ENCODE measurements at regions not wholly inside any gene's neighbourhood (a gene's known extent, or its start where the extent isn't known, plus 50 kb on each side); places are given as distances from the start of the nearest gene placed in this dataset.

- Histone ChIP-seq H3K9me3 (no peaks in the 10 kb centered on the region), H3K36me3 (no peaks in the 10 kb centered on the region), H3K27ac (no peak overlapping the region), H3K27me3 (no peaks in the 10 kb centered on the region), H3K4me3 (no peak overlapping the region), H3K4me1 (no peaks in the 10 kb centered on the region)
- intact Hi-C loops (cut with DNase I): no loop called here
- DNase-seq (no peak), ATAC-seq (no peak)
- TF ChIP-seq CTCF (IDR thresholded peaks at IDR 0.05): no peak
These were observed 158.8 kb upstream of the PJA1 start for GRCh38 chrX:69323786-69324720.

- TF ChIP-seq CTCF (IDR thresholded peaks at IDR 0.05): no peak
- H3K4me1 ChIP-seq: no peaks in the 10 kb centered on the region
- intact Hi-C loops (cut with DNase I): no loop called here
- DNase-seq (no peak), ATAC-seq (no peak)
- no peaks in the 10 kb centered on the region for H3K9me3 ChIP-seq
- no peaks in the 10 kb centered on the region for H3K27me3 ChIP-seq
- no peak overlapping the region for H3K4me3 ChIP-seq
- H3K36me3 ChIP-seq: no peaks in the 10 kb centered on the region
- H3K27ac ChIP-seq: no peak overlapping the region
These were observed 156.5 kb upstream of the PJA1 start for GRCh38 chrX:69321789-69322188.

DNA sequence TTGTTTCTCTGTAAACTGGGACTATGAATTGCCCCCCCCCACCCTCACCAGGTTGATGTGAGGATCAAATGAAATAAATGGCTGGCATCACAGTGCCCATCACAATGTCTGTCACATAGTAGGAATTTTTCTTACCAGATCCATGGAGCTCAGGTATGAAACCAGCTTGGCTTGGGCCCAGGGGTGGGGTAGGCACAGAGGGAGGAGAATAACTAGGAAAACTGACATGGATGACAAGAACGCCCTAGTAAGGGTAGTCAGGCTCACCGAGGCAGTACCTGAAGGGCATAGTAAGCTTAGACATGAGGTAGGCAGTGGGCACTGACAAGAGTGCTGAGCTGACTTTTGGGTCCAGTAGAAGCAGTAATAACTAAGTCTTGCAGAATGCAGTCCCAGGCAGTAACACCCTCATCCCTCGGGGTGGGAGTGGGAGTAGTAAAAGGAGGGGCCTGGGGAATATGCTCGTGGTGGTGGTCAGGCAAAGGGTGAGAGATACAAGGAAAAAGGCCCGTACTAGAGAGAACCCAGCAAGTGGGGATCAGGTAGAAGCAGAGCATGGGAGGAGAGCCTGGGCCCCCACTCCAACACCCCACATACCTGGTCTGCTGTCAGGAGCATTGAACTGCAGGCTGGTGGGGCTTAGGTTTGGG lies 155.9 kb upstream of the PJA1 start:
- DNase-seq (no peak), ATAC-seq (no peak)
- TF ChIP-seq CTCF (IDR thresholded peaks at IDR 0.05): no peak
- Histone ChIP-seq H3K36me3 (no peaks in the 10 kb centered on the region), H3K9me3 (no peaks in the 10 kb centered on the region), H3K4me3 (no peak overlapping the region), H3K27ac (no peak overlapping the region), H3K27me3 (no peaks in the 10 kb centered on the region), H3K4me1 (no peaks in the 10 kb centered on the region)
- intact Hi-C loops (cut with DNase I): no loop called here

DNA sequence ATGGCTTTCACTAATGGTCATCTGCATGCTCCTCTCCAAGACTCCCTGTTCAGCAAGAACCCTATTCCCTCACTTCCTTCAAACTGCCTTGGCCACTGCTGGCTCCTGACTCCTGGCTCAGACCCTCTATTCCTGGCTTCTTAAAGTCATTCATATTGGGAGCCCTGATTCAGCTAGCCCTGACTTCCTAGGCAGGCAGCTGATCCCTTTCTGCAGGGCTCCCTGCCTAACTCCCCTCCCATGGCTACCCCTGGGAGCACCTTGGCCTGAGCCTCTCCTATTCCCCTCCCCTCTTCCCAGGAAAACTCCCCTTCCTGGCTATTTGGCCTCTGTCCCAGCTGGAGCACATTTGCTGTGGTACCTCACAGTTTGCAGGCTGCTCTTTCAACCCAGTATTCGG lies 154.9 kb upstream of the PJA1 start:
- no peak for TF ChIP-seq CTCF (IDR thresholded peaks at IDR 0.05)
- no peaks in the 10 kb centered on the region for H3K27me3 ChIP-seq
- no peak overlapping the region for H3K4me3 ChIP-seq
- no peak overlapping the region for H3K27ac ChIP-seq
- H3K4me1 ChIP-seq: no peaks in the 10 kb centered on the region
- intact Hi-C loops (cut with DNase I): no loop called here
- H3K36me3 ChIP-seq: no peaks in the 10 kb centered on the region
- no peak for ATAC-seq
- no peak for DNase-seq
- H3K9me3 ChIP-seq: no peaks in the 10 kb centered on the region

GRCh38 chrX:69319376-69319775 lies 154.1 kb upstream of the PJA1 start:
- H3K4me3 ChIP-seq: no peak overlapping the region
- intact Hi-C loops (cut with DNase I): no loop called here
- no peaks in the 10 kb centered on the region for H3K9me3 ChIP-seq
- H3K27me3 ChIP-seq: no peaks in the 10 kb centered on the region
- H3K27ac ChIP-seq: no peak overlapping the region
- ATAC-seq (no peak), DNase-seq (no peak)
- no peaks in the 10 kb centered on the region for H3K4me1 ChIP-seq
- no peaks in the 10 kb centered on the region for H3K36me3 ChIP-seq
- TF ChIP-seq CTCF (IDR thresholded peaks at IDR 0.05): no peak

All from upper lobe of right lung (tissue), 1 donor.